RCC 7860 (cell line): ENCODE measurements at regions not wholly inside any gene's neighbourhood (a gene's known extent, or its start where the extent isn't known, plus 50 kb on each side); places are given as distances from the start of the nearest gene placed in this dataset.
A peak's percentile ranks its signal among the peaks of the same experiment; 100 is the strongest.
"Not testable (repeated sequence)": the region's sequence is repeated elsewhere in the genome, so short reads cannot be mapped to it uniquely, and the experiment has no call there.

Experiments
- DNase-seq: peaks from one replicate; pipeline ENCODE4 v3.0.0-alpha.2; 2015; ENCODE audit warnings: low spot score
- FAIRE-seq: peaks from 2 replicates; lab custom pipeline; 2012; peaks lifted over from hg19 to GRCh38; lab: Jason Lieb, UNC

GRCh38 chr21:15422783-15423182 is 307.0 kb upstream of the USP25 start:
- FAIRE-seq (peak; percentile 87), DNase-seq (peak; percentile 72)

GRCh38 chr21:15423676-15424445 is 305.9 kb upstream of the USP25 start:
- FAIRE-seq (no peak), DNase-seq (no peak)

- no peak for FAIRE-seq
- DNase-seq, result no peak
Observed at GRCh38 chr21:15425049-15425448, 304.7 kb upstream of the USP25 start.

- FAIRE-seq (no peak), DNase-seq (no peak)
Observed at GRCh38 chr21:15430023-15430422, 299.8 kb upstream of the USP25 start.

- DNase-seq (no peak), FAIRE-seq (no peak)
Observed at GRCh38 chr21:15430577-15430976, 299.2 kb upstream of the USP25 start.

GRCh38 chr21:15431053-15431452 is 298.7 kb upstream of the USP25 start:
- DNase-seq (no peak), FAIRE-seq (no peak)

- FAIRE-seq, result no peak
Observed at GRCh38 chr21:15433091-15433490, 296.7 kb upstream of the USP25 start.

GRCh38 chr21:15434163-15434905 is 295.4 kb upstream of the USP25 start:
- DNase-seq, result no peak
- FAIRE-seq, result no peak

More at GRCh38 chr21:15433091-15433490, 296.7 kb upstream of the USP25 start:
- no peak for DNase-seq

GRCh38 chr21:15436031-15436430 is 293.8 kb upstream of the USP25 start:
- no peak for FAIRE-seq
- no peak for DNase-seq

GRCh38 chr21:15437883-15438282 is 291.9 kb upstream of the USP25 start:
- FAIRE-seq (peak; percentile 34), DNase-seq (peak; percentile 38)

- no peak for DNase-seq
- FAIRE-seq, result no peak
Observed at GRCh38 chr21:15439726-15440125, 290.1 kb upstream of the USP25 start.

GRCh38 chr21:15441060-15441493 is 288.7 kb upstream of the USP25 start:
- DNase-seq, result no peak
- FAIRE-seq, result no peak

- DNase-seq (no peak), FAIRE-seq (no peak)
Observed at GRCh38 chr21:15441992-15442391, 287.8 kb upstream of the USP25 start.

- no peak for FAIRE-seq
- no peak for DNase-seq
Observed at GRCh38 chr21:15442743-15443469, 286.9 kb upstream of the USP25 start.

- FAIRE-seq, result no peak
- DNase-seq, result no peak
Observed at GRCh38 chr21:15443740-15444117, 286.1 kb upstream of the USP25 start.

GRCh38 chr21:15444118-15444960 is 285.4 kb upstream of the USP25 start:
- no peak for FAIRE-seq
- DNase-seq, result no peak

- FAIRE-seq (no peak), DNase-seq (no peak)
Observed at GRCh38 chr21:15445327-15445726, 284.5 kb upstream of the USP25 start.

- DNase-seq (no peak), FAIRE-seq (no peak)
Observed at GRCh38 chr21:15446223-15446622, 283.6 kb upstream of the USP25 start.

- DNase-seq, result no peak
- no peak for FAIRE-seq
Observed at GRCh38 chr21:15449556-15449955, 280.2 kb upstream of the USP25 start.

GRCh38 chr21:15453261-15453660 is 276.5 kb upstream of the USP25 start:
- FAIRE-seq (no peak), DNase-seq (no peak)

- FAIRE-seq, DNase-seq: not testable (repeated sequence)
Observed at GRCh38 chr21:15453785-15454184, 276.0 kb upstream of the USP25 start.
